ENCODE measurements at regions not wholly inside any gene's neighbourhood (a gene's known extent, or its start where the extent isn't known, plus 50 kb on each side); places are given as distances from the start of the nearest gene placed in this dataset.
"Not testable (repeated sequence)": the region's sequence is repeated elsewhere in the genome, so short reads cannot be mapped to it uniquely, and the experiment has no call there.

DNA sequence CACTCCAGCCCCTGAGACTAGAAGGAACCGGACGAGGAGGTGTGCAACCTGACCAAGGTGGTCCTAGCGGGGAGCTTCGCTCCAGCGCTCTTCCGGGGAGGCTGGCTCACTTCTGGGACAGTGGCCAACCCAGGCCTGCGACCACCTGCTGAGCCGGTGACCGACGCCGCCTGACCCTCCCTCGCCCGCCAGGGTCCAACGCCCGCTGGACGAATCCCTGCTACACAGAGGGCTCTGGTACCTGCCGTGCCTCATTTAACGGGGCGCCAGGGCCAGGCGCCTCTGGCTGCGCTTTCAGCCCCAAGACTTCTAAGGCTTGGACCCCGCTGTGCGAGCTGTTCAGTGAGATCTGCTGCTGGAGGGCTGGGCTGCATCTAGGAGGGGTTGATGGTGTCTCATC, 99.5 kb upstream of the KCNJ18 start:
- CTCF ChIA-PET: no interaction called here
- Mint-ChIP-seq H3K36me3 (no peaks in the 10 kb centered on the region), H3K27ac (no peak overlapping the region), H3K27me3 (peaks cover 7% of the 10 kb centered on the region), H3K4me1 (no peaks in the 10 kb centered on the region), H3K4me3 (no peak overlapping the region), H3K9me3 (ENCODE audit: low read depth) (no peaks in the 10 kb centered on the region)
- no peak for ATAC-seq
- DNase-seq: no peak

DNA sequence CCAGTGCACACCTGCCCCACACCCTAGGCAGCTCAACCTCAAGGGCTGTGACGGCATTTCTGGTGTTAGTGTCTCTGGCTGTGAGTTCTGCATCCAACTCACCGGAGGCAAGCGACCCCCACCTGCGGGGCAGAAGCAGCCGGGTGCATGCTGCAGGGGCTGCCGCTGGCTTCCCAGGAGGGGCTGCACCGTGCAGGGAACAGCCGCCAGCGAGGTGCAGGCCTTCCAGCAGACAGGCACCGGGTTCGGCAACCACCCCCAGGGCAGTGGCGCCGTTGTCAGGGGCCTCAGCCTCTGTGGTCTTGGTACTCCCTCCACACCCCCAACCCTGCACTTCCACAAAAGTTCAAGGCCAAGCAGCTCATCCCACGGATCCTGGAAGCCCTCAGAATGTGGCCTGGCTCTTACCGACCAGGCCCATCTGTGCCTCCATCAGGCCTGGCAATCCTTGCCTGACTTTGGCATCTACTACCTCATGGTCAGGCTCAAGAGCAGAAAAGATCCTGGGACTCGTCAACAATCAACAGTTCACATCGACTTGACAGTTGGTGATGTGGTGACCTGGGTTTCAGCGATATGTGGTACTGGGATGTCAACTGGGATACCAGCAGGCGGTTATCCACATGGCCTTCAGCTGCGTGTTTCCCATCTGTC, 98.7 kb upstream of the KCNJ18 start:
- H3K36me3 Mint-ChIP-seq; H3K9me3 Mint-ChIP-seq (ENCODE audit: low read depth); DNase-seq; H3K27me3 Mint-ChIP-seq; CTCF ChIA-PET; H3K27ac Mint-ChIP-seq; H3K4me1 Mint-ChIP-seq; H3K4me3 Mint-ChIP-seq; ATAC-seq: not testable (repeated sequence)

DNA sequence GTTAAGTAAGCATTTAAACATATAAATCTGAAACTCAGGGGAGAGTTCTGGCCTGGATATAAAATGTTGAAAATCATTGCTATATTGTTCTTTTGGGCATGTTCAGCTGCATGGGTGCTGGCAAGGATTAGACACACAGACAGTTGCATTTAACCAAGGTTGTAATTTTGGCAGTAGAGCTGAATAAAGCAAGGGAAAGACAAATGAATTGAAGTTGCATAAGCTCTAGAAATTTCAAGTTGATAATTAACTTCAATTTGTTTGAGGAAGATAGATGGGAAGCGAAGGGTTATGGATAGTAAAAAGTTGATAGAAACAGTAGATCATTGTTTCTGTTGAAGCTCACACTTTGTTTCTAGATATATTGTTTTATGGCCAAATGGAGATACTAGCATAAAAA, 97.2 kb upstream of the KCNJ18 start:
- no peak overlapping the region for H3K27ac Mint-ChIP-seq
- H3K4me3 Mint-ChIP-seq: no peak overlapping the region
- CTCF ChIA-PET: no interaction called here
- H3K4me1 Mint-ChIP-seq: no peaks in the 10 kb centered on the region
- DNase-seq (no peak), ATAC-seq (no peak)
- H3K36me3 Mint-ChIP-seq: no peaks in the 10 kb centered on the region
- peaks cover 7% of the 10 kb centered on the region for H3K27me3 Mint-ChIP-seq
- no peaks in the 10 kb centered on the region for H3K9me3 Mint-ChIP-seq (ENCODE audit: low read depth)

DNA sequence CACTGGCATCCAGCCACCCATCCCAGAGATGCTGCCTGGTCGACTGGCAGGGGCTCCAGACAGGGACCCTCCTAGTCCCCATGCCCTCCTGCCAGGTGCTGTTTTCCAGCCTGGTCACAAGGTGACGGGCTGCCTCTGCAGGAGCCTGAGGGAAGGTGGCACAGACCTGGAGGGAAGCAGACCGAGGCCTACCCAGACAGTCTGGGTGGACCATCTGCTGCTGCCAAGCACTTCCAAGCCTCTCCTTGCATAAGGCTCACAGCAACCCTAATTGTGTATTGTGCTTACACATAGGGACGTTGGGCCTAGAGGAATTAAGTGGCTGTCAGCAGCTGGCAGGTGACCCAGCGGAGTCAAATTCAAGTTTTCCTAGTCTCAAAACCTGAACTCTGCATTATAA, 90.1 kb upstream of the KCNJ18 start:
- no peak overlapping the region for H3K4me3 Mint-ChIP-seq
- H3K36me3 Mint-ChIP-seq: no peaks in the 10 kb centered on the region
- no peak for ATAC-seq
- CTCF ChIA-PET: no interaction called here
- no peaks in the 10 kb centered on the region for H3K4me1 Mint-ChIP-seq
- H3K27me3 Mint-ChIP-seq: peaks cover 4% of the 10 kb centered on the region
- DNase-seq: no peak
- no peak overlapping the region for H3K27ac Mint-ChIP-seq
- no peaks in the 10 kb centered on the region for H3K9me3 Mint-ChIP-seq (ENCODE audit: low read depth)

DNA sequence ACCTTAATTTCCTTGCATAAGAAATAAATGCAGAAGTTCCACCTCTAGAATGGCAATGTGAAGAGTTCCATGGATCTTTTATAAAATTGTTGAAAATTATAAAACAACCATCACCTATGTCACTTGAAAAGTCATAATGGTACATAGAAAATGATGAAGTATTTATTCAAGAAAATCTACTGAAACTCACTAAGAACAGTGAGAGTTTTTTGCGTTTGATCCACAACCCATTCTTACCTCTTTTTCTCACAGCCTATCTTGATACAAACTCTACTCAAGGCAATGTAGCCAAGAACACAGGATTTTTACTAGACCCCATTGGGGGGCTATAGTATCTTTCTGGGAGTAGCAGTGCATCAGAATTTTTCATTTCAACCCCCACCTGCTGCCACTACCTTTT, 89.0 kb upstream of the KCNJ18 start:
- H3K9me3 Mint-ChIP-seq (ENCODE audit: low read depth); H3K36me3 Mint-ChIP-seq; H3K4me1 Mint-ChIP-seq; DNase-seq; H3K27me3 Mint-ChIP-seq; H3K27ac Mint-ChIP-seq; ATAC-seq; H3K4me3 Mint-ChIP-seq; CTCF ChIA-PET: not testable (repeated sequence)

DNA sequence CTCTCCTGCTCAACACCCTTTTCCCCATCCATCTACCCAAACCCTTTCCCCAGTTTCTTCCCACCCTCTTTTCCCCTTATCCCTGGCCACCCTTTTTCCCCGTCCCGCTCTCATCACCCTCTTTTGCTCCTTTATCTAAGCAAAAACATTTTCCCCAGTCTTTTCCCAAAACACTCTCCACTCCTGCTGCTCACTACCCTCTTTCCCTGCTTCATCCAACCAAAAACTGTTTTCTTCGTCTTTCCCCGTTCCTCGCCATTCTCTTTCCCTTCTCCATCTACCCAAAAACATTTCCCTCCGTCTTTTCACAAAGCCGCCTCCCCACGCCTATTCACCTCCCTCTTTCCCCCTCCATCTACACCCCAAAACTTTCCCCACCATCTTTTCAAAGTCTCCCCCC, 80.9 kb upstream of the KCNJ18 start:
- H3K4me3 Mint-ChIP-seq; H3K9me3 Mint-ChIP-seq (ENCODE audit: low read depth); H3K36me3 Mint-ChIP-seq; H3K27me3 Mint-ChIP-seq; CTCF ChIA-PET; H3K27ac Mint-ChIP-seq; DNase-seq; H3K4me1 Mint-ChIP-seq; ATAC-seq: not testable (repeated sequence)

DNA sequence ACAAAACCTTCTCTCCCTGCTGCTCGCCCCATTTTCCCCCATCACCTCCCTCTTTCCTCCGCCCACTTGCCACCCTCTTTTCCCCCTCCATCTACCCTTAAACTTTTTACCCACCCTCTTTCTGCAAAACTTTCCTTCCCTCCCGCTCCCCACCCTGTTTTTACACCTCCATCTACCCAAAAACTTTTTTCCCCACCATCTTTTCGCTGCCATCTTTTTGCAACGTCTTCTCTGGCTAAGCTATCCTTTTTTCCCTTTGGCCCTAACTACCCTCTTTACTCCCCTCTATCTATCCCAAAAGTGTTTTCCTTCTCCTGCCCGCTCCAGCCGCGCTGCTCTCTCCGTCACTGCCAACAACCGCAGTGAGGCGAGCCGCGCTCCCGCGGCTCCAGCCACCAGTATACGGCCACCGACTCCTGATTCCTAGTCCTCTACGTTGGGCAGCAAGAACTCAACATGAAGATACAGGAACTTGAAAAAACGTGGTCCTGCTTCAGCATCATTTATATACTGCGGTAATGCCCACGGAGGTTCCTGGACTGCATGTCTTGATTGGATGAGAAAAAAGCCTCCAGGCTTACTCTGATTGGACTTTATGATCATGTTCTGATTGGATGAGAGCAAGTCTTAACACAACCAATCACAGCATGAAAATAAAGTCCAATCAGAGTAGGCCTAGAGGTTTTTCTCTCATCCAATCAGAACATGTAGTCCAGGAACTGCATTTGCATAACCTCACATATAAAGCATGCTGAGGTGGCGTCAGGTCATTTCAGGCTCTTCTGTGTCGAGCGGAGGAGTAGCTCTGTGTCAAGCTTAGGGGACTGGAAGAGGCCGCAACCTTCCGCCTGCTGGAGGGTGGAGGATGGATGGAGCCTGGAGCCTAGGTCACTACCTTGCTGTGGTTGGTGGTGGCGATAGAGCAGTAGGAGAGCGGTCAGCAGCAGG, 79.9 kb upstream of the KCNJ18 start:
- not testable (repeated sequence) for H3K4me1 Mint-ChIP-seq, H3K4me3 Mint-ChIP-seq

DNA sequence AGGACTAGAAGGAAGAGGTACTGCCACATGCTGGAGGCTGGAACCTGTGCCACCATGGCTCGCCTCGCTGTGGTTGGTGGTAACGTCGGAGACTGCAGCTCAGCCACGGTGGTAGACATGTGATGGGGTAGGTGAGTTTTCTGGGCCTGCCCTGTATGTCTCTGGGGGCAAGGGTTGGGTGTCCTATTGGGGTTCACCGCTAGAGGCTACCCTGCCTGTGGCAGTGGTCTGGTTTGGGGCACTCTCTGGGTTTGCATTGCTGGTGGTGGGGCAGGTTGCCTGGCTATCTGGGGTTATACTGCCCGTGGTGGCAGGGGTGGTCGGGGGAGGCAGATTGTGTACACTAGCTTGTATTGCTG, 79.3 kb upstream of the KCNJ18 start:
- DNase-seq (no peak), ATAC-seq (no peak)
- CTCF ChIA-PET: no interaction called here
- H3K27ac Mint-ChIP-seq: no peak overlapping the region
- H3K27me3 Mint-ChIP-seq: no peaks in the 10 kb centered on the region
- H3K4me3 Mint-ChIP-seq: no peak overlapping the region
- no peaks in the 10 kb centered on the region for H3K4me1 Mint-ChIP-seq
- no peaks in the 10 kb centered on the region for H3K36me3 Mint-ChIP-seq
- H3K9me3 Mint-ChIP-seq (ENCODE audit: low read depth): no peaks in the 10 kb centered on the region

More for the DNA sequence above, 79.9 kb upstream of the KCNJ18 start:
- H3K9me3 Mint-ChIP-seq (ENCODE audit: low read depth); H3K27ac Mint-ChIP-seq; CTCF ChIA-PET; H3K36me3 Mint-ChIP-seq; H3K27me3 Mint-ChIP-seq; ATAC-seq; DNase-seq: not testable (repeated sequence)

DNA sequence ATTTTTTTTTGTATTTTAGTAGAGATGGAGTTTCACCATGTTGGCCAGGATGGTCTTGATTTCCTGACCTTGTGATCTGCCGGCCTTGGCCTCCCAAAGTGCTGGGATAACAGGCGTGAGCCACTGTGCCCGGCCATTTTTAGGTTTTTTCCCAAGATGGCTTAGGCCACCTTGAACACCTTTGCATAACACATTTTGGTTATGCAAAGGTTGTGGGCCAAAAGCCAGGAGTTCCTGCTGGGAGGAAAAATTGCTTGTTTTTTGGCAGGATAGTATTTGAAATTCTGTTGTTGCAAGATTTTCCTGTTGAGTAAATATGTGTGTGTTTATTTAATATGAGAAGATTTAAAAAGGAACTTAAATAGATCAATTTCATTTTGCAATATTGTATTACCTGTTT, 65.3 kb upstream of the KCNJ18 start:
- ATAC-seq; H3K36me3 Mint-ChIP-seq; H3K27ac Mint-ChIP-seq; CTCF ChIA-PET; DNase-seq; H3K9me3 Mint-ChIP-seq (ENCODE audit: low read depth); H3K4me1 Mint-ChIP-seq; H3K27me3 Mint-ChIP-seq; H3K4me3 Mint-ChIP-seq: not testable (repeated sequence)

Measured in activated CD8-positive, alpha-beta memory T cell treated with anti-CD3 and anti-CD28 coated beads, Interleukin-2, amount 10 ng/mL, durations not matched to agents 7 days and 5 days (primary cell).